A172 (cell line): ENCODE measurements at regions not wholly inside any gene's neighbourhood (a gene's known extent, or its start where the extent isn't known, plus 50 kb on each side); places are given as distances from the start of the nearest gene placed in this dataset.
"Not testable (repeated sequence)": the region's sequence is repeated elsewhere in the genome, so short reads cannot be mapped to it uniquely, and the experiment has no call there.

Experiments used
- DNase-seq: peaks from one replicate; pipeline ENCODE4 v3.0.0-alpha.2; 2015; ENCODE audit warnings: low spot score

GRCh38 chr3:161691677-161692076 is 195.1 kb downstream of the OTOL1 start:
- no peak for DNase-seq

GRCh38 chr3:161694682-161695564 is 198.3 kb downstream of the OTOL1 start:
- DNase-seq = no peak

- no peak for DNase-seq
Observed at GRCh38 chr3:161695811-161696210, 199.2 kb downstream of the OTOL1 start.

- no peak for DNase-seq
Observed at GRCh38 chr3:161700998-161701397, 204.4 kb downstream of the OTOL1 start.

GRCh38 chr3:161707253-161707652 is 210.6 kb downstream of the OTOL1 start:
- not testable (repeated sequence) for DNase-seq

DNA sequence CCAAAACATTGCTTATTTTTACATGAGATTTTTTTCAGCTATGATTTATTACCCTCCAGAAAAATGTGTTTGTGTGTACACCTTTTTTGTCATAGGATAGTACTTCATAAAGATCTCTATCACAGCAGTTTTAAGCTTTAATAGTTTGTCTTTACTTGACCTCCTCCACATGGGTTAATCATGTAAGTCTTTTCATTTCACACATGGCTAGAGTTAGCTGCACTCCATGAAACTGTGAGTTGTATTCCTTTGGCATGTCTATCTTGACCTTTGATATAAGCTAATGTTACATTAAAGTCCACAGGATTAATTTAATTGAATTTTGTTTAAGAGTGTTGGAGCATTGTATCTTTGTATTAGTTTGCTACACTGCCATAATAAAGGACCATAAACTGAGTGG is 217.1 kb downstream of the OTOL1 start:
- no peak for DNase-seq

GRCh38 chr3:161731968-161732367 is 235.4 kb downstream of the OTOL1 start:
- DNase-seq = no peak

- DNase-seq = no peak
Observed at GRCh38 chr3:161737171-161737570, 240.6 kb downstream of the OTOL1 start.

- no peak for DNase-seq
Observed at GRCh38 chr3:161740421-161740820, 243.8 kb downstream of the OTOL1 start.

DNA sequence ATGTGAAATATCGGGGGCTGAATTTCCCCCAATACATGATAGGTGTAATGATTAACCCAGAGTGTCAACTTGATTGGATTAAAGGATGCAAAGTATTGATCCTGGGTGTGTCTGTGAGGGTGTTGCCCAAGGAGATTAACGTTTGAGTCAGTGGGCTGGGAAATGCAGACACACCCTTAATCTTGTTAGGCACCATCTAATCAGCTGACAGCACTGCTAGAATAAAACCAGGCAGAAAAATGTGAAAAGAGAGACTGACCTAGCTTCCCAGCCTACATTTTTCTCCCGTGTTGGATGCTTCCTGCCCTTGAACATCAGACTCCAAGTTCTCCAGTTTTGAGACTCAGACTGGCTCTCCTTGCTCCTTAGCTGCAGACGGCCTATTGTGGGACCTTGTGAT is 247.8 kb downstream of the OTOL1 start:
- no peak for DNase-seq

DNA sequence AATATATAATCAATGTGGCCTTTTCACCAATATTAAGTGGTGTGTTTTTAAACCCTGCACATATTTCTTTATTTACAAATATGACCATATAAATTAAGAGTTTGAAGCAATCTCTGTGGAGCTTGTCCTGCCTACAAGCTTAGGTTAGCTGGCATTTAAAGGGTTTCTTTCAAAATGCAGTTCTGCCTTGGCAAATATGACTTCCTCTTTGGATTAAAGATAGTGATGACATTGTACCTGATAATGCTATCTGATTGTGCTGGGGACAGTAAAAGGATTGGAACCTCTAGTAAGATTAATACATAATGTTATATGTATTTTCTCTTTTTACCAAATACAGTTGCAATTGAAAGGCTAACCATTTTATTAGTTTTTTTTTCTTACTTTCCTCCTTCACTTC is 249.1 kb downstream of the OTOL1 start:
- DNase-seq = no peak

GRCh38 chr3:161748049-161748448 is 251.4 kb downstream of the OTOL1 start:
- DNase-seq = no peak

- DNase-seq = no peak
Observed at GRCh38 chr3:161754420-161755053, 257.9 kb downstream of the OTOL1 start.

- no peak for DNase-seq
Observed at GRCh38 chr3:161759444-161759843, 262.8 kb downstream of the OTOL1 start.

GRCh38 chr3:161766331-161766730 is 269.7 kb downstream of the OTOL1 start:
- no peak for DNase-seq

DNA sequence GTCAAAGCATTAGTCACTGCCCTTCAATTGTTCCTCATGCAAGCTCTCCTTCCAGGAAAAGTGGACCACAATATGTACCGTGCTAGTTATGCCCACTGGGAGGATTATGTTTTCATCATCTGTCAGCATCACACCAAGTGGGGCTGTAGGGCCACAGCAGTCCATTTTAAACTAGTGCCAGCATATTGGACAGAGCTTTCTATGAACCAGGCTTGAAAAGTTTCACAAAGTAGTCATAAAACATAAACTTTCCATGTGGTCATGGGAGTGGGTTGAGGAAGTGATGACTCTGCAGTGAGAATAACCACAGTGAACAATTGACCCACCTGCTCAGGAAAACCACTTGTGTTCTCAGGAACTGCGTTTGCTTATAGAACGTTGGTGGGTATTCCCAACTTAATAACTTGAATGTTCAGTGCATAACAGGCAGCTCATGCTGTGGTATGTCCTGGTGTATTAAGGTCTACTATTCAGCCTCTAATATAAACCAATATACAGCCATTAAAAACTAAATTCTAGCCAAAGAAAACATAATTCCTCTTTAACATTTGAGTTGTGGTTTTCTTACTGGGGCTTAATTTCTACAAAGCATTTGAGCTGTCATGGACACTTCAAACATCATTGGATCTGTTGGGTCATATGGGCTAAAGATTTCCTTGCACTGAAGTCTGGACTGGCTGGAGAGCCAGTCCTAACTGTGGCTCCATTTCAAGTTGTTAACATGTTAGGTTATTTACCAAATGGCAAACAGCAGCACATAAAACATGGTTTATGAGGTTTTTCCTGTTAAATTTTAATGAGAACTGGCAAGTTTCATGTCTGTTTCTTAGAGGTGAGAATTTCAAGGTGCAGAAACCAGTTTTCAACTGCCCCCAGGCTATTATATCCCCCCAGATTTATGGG is 274.1 kb downstream of the OTOL1 start:
- DNase-seq = peak; percentile 41

GRCh38 chr3:161781381-161781780 is 284.8 kb downstream of the OTOL1 start:
- no peak for DNase-seq

DNA sequence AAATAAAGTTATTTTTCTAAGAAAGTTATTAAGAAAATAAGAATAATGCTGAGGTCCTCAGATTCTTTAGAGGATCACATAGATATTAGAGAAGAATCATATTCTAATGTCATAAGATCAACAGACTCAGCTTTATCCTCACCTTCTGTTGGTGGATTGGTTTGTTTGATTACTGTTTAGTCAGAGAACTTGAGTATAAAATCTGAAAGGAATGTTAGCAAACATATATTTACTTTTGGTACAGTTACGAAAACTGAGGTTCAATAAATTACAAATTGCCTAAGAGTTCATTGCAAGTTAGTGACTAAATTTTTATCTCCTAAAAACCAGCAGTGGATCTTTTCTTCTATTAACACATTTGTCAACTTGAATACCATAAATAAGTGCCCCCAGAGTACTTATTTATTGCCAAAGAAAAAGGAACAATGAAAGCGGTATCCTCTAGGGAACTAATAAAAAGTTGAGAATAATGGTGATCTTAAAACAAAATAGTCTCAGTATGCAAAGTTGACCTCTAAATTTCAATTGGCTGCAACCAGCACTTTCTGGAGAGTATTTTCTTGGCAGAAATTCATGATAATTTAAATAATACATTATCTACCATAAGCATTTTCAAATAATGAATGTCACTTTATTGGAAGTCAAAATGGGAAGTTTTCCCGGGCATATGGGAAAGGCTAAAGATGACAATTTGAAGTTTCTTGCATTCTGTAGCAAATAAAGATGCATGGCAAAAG is 296.8 kb downstream of the OTOL1 start:
- no peak for DNase-seq

GRCh38 chr3:161794551-161794950 is 297.9 kb downstream of the OTOL1 start:
- DNase-seq = no peak

DNA sequence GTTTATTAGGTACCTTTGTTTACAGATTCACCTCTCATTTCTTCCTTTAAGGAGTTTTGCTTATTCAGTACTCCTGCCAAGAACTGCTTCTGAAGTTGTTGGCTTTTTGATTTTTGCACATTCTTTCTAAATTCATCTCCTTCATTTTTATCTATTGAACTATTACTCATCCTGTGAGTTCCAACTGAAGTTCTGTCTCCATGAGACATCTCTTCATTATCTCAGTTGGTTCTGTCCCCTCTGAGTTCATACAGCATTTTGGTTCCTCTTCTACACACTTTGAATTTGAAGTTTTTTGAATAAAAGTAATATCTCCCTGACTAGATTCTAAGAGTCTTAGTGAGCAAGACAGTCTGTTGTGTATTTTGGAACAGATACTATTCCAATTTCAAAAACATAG is 299.7 kb downstream of the OTOL1 start:
- no peak for DNase-seq

DNA sequence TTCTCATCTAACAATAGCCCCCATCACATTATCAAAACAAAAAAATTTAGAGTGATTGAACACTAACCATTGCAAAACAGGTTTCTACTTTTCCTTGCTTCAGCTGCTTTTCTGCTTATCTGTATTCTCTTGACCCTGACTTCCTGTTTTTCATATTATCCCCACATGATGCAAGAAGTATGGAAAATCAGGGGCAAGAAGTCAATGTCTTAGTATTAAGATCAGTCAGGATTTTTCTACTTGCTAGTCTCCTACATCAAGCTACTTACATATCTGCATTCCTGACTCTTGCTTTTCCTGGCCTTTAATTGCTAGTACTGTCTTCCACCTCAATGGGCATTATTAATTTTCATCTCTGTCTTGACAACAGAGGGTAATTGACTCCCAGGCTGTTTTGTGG is 300.2 kb downstream of the OTOL1 start:
- no peak for DNase-seq

DNA sequence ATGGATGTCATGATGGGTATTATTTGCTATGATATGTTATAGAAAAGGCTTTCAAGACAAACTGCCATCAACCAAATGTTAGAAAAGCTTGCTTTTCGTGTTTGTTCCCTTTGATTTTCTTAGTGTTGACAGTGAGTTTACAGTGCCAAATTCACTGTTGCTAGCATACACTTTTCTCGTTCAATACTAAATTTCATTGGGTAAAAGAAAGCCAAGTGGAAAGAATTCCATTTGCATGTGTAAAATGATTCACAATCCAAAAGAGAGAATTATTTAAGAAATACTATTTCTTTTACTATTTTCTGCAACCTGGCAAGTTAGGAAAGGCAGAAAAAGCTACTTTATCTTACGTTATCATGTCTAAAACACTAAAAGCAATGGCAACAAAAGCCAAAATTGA is 301.4 kb downstream of the OTOL1 start:
- no peak for DNase-seq
